Osteoblast (primary cell): ENCODE measurements at regions not wholly inside any gene's neighbourhood (a gene's known extent, or its start where the extent isn't known, plus 50 kb on each side); places are given as distances from the start of the nearest gene placed in this dataset.

Experiments used
- DNase-seq: peaks from one replicate; pipeline ENCODE4 v3.0.0; 2011; ENCODE audit warnings: low spot score, mixed read lengths; ENCODE audit not compliant: insufficient read length; ENCODE audit errors: missing footprints
- H2AFZ ChIP-seq: 2 replicates; pipeline ENCODE4 v1.6.0; 2011; ENCODE audit warnings: mild to moderate bottlenecking, low read length
- H3K27ac ChIP-seq: 2 replicates; pipeline ENCODE4 v1.5.1; 2011; ENCODE audit warnings: mild to moderate bottlenecking, low read depth, low read length, moderate library complexity
- H3K27me3 ChIP-seq: 2 replicates; pipeline ENCODE4 v1.6.0; 2012; ENCODE audit warnings: mild to moderate bottlenecking, control low read depth, inconsistent platforms, low read length, moderate library complexity; ENCODE audit not compliant: insufficient read depth
- H3K36me3 ChIP-seq: 2 replicates; pipeline ENCODE4 v1.5.1; 2011; ENCODE audit warnings: mild to moderate bottlenecking, low read length, control low read depth, moderate library complexity; ENCODE audit not compliant: insufficient read depth
- H3K4me1 ChIP-seq: 2 replicates; pipeline ENCODE4 v1.5.1; 2011; ENCODE audit warnings: mild to moderate bottlenecking, low read length, control low read depth, moderate library complexity; ENCODE audit not compliant: insufficient read depth
- H3K4me2 ChIP-seq: 2 replicates; pipeline ENCODE4 v1.6.0; 2011; ENCODE audit warnings: mild to moderate bottlenecking, low read length; ENCODE audit not compliant: insufficient read depth
- H3K4me3 ChIP-seq: fragments of 200-600 bp; sonication (generic); 3 replicates; pipeline ENCODE4 v1.5.1; 2012; ENCODE audit warnings: mild to moderate bottlenecking, low read length, inconsistent platforms; ENCODE audit not compliant: insufficient read depth
- H3K79me2 ChIP-seq: 2 replicates; pipeline ENCODE4 v1.6.0; 2012; ENCODE audit warnings: mild to moderate bottlenecking, low read length, control low read depth, inconsistent platforms; ENCODE audit not compliant: insufficient read depth
- H3K9me3 ChIP-seq: 2 replicates; pipeline ENCODE4 v1.5.1; 2011; ENCODE audit warnings: low read depth, low read length, control low read depth
- H4K20me1 ChIP-seq: 2 replicates; pipeline ENCODE4 v1.6.0; 2012; ENCODE audit warnings: mild to moderate bottlenecking, low read length, control low read depth; ENCODE audit not compliant: insufficient read depth
- CTCF ChIP-seq: IDR thresholded peaks from 2 replicates; pipeline ENCODE4 v1.5.1; 2011; ENCODE audit warnings: mild to moderate bottlenecking, low read depth, low read length, moderate library complexity; ENCODE audit errors: extremely low read depth

- Histone ChIP-seq H4K20me1 (no peaks in the 10 kb centered on the region), H3K79me2 (no peaks in the 10 kb centered on the region), H3K36me3 (no peaks in the 10 kb centered on the region), H2AFZ (no peak overlapping the region), H3K9me3 (peaks cover 3% of the 10 kb centered on the region), H3K4me2 (no peak overlapping the region), H3K27me3 (no peaks in the 10 kb centered on the region), H3K4me1 (no peaks in the 10 kb centered on the region), H3K27ac (no peak overlapping the region), H3K4me3 (no peak overlapping the region)
- no peak for TF ChIP-seq CTCF
- DNase-seq, result no peak
Measured at GRCh38 chr16:6406028-6406427, 926.6 kb upstream of the RBFOX1 start.

GRCh38 chr16:6382924-6383459 lies 949.7 kb upstream of the RBFOX1 start:
- Histone ChIP-seq H3K4me3 (no peak overlapping the region), H3K9me3 (peaks cover 2% of the 10 kb centered on the region), H3K4me2 (no peak overlapping the region), H3K27ac (no peak overlapping the region), H2AFZ (no peak overlapping the region), H3K4me1 (no peaks in the 10 kb centered on the region), H3K27me3 (no peaks in the 10 kb centered on the region), H3K79me2 (no peaks in the 10 kb centered on the region), H3K36me3 (no peaks in the 10 kb centered on the region), H4K20me1 (no peaks in the 10 kb centered on the region)
- no peak for DNase-seq
- no peak for TF ChIP-seq CTCF

GRCh38 chr16:6381896-6382295 lies 950.7 kb upstream of the RBFOX1 start:
- Histone ChIP-seq H3K4me1 (no peaks in the 10 kb centered on the region), H2AFZ (no peak overlapping the region), H3K4me2 (no peak overlapping the region), H3K9me3 (peaks cover 2% of the 10 kb centered on the region), H3K4me3 (no peak overlapping the region), H4K20me1 (no peaks in the 10 kb centered on the region), H3K27ac (no peak overlapping the region), H3K27me3 (no peaks in the 10 kb centered on the region), H3K79me2 (no peaks in the 10 kb centered on the region), H3K36me3 (no peaks in the 10 kb centered on the region)
- TF ChIP-seq CTCF, result no peak
- DNase-seq, result no peak

GRCh38 chr16:6377956-6378355 lies 954.7 kb upstream of the RBFOX1 start:
- peaks cover 2% of the 10 kb centered on the region for H3K9me3 ChIP-seq
- no peak for TF ChIP-seq CTCF

More at GRCh38 chr16:6377956-6378355, 954.7 kb upstream of the RBFOX1 start:
- no peak for DNase-seq
- H3K27ac ChIP-seq, result no peak overlapping the region
- no peak overlapping the region for H2AFZ ChIP-seq
- H3K4me3 ChIP-seq, result no peak overlapping the region
- no peaks in the 10 kb centered on the region for H3K79me2 ChIP-seq
- H4K20me1 ChIP-seq, result no peaks in the 10 kb centered on the region
- H3K27me3 ChIP-seq, result no peaks in the 10 kb centered on the region
- no peaks in the 10 kb centered on the region for H3K4me1 ChIP-seq
- H3K4me2 ChIP-seq, result no peak overlapping the region
- no peaks in the 10 kb centered on the region for H3K36me3 ChIP-seq
